ENCODE measurements at regions not wholly inside any gene's neighbourhood (a gene's known extent, or its start where the extent isn't known, plus 50 kb on each side); places are given as distances from the start of the nearest gene placed in this dataset.
A peak's percentile ranks its signal among the peaks of the same experiment; 100 is the strongest.
"Not testable (repeated sequence)": the region's sequence is repeated elsewhere in the genome, so short reads cannot be mapped to it uniquely, and the experiment has no call there.

GRCh38 chr3:159748425-159748824 is 240.2 kb upstream of the IL12A start:
- DNase-seq: no peak

- no peak for DNase-seq
These were observed 239.2 kb upstream of the IL12A start for GRCh38 chr3:159749406-159749805.

GRCh38 chr3:159751146-159751545 is 237.5 kb upstream of the IL12A start:
- DNase-seq: no peak

GRCh38 chr3:159751752-159752151 is 236.9 kb upstream of the IL12A start:
- DNase-seq: no peak

GRCh38 chr3:159756279-159757207 is 232.1 kb upstream of the IL12A start:
- not testable (repeated sequence) for DNase-seq

- DNase-seq: no peak
These were observed 231.1 kb upstream of the IL12A start for GRCh38 chr3:159757341-159758060.

- DNase-seq: no peak
These were observed 228.6 kb upstream of the IL12A start for GRCh38 chr3:159760046-159760445.

- DNase-seq: no peak
These were observed 227.3 kb upstream of the IL12A start for GRCh38 chr3:159761369-159761768.

GRCh38 chr3:159761848-159762635 is 226.6 kb upstream of the IL12A start:
- DNase-seq: no peak

GRCh38 chr3:159763011-159763601 is 225.5 kb upstream of the IL12A start:
- DNase-seq: no peak

- peak; percentile 20 for DNase-seq
These were observed 224.8 kb upstream of the IL12A start for GRCh38 chr3:159763602-159764489.

GRCh38 chr3:159764490-159765029 is 224.1 kb upstream of the IL12A start:
- no peak for DNase-seq

- DNase-seq: no peak
These were observed 223.4 kb upstream of the IL12A start for GRCh38 chr3:159765030-159765859.

GRCh38 chr3:159765860-159766294 is 222.8 kb upstream of the IL12A start:
- DNase-seq: no peak

GRCh38 chr3:159766563-159767185 is 222.0 kb upstream of the IL12A start:
- no peak for DNase-seq

GRCh38 chr3:159770998-159771397 is 217.6 kb upstream of the IL12A start:
- no peak for DNase-seq

- no peak for DNase-seq
These were observed 216.6 kb upstream of the IL12A start for GRCh38 chr3:159771865-159772611.

- DNase-seq: no peak
These were observed 214.9 kb upstream of the IL12A start for GRCh38 chr3:159773706-159774105.

GRCh38 chr3:159775372-159775961 is 213.2 kb upstream of the IL12A start:
- peak; percentile 16 for DNase-seq
